ENCODE measurements at regions not wholly inside any gene's neighbourhood (a gene's known extent, or its start where the extent isn't known, plus 50 kb on each side); places are given as distances from the start of the nearest gene placed in this dataset.

- Histone ChIP-seq H3K9me2 (ENCODE audit: low read depth, low read length) (no peaks in the 10 kb centered on the region), H2AFZ (ENCODE audit: low read length) (no peak overlapping the region), H3F3A (ENCODE audit: insufficient read depth, low read length) (no peaks in the 10 kb centered on the region), H3K4me2 (ENCODE audit: low read length) (no peak overlapping the region), H3K4me1 (ENCODE audit: insufficient read depth, low read length, severe bottlenecking) (no peaks in the 10 kb centered on the region), H3K9me3 (ENCODE audit: low read length) (no peaks in the 10 kb centered on the region), H3K4me3 (ENCODE audit: low read depth, low read length, poor library complexity, severe bottlenecking) (no peak overlapping the region), H3K27me3 (ENCODE audit: insufficient read depth, low read length) (no peaks in the 10 kb centered on the region), H3K9ac (ENCODE audit: low read length) (no peak overlapping the region), H3K79me2 (ENCODE audit: insufficient read depth, low read length) (no peaks in the 10 kb centered on the region), H3K27ac (ENCODE audit: low read depth, low read length, poor library complexity, severe bottlenecking) (no peak overlapping the region), H4K20me1 (ENCODE audit: insufficient read depth, low read length) (no peaks in the 10 kb centered on the region), H3K36me3 (ENCODE audit: insufficient read depth, low read length) (no peaks in the 10 kb centered on the region)
- TF ChIP-seq EZH2 (IDR thresholded peaks at IDR 0.05; ENCODE audit: borderline replicate concordance, low read length) (no peak), CTCF (IDR thresholded peaks at IDR 0.05; ENCODE audit: low read length) (no peak)
Measured at GRCh38 chr6:126959765-126960164, 158.7 kb upstream of the RSPO3 start.

GRCh38 chr6:126963077-126963809, 155.2 kb upstream of the RSPO3 start:
- H2AFZ ChIP-seq (ENCODE audit: low read length) = no peak overlapping the region
- no peaks in the 10 kb centered on the region for H3F3A ChIP-seq (ENCODE audit: insufficient read depth, low read length)
- no peak overlapping the region for H3K4me3 ChIP-seq (ENCODE audit: low read depth, low read length, poor library complexity, severe bottlenecking)
- H3K9ac ChIP-seq (ENCODE audit: low read length) = no peak overlapping the region
- H4K20me1 ChIP-seq (ENCODE audit: insufficient read depth, low read length) = no peaks in the 10 kb centered on the region
- no peaks in the 10 kb centered on the region for H3K27me3 ChIP-seq (ENCODE audit: insufficient read depth, low read length)
- no peak overlapping the region for H3K4me2 ChIP-seq (ENCODE audit: low read length)
- TF ChIP-seq EZH2 (IDR thresholded peaks at IDR 0.05; ENCODE audit: borderline replicate concordance, low read length) (no peak), CTCF (IDR thresholded peaks at IDR 0.05; ENCODE audit: low read length) (no peak)
- no peaks in the 10 kb centered on the region for H3K9me2 ChIP-seq (ENCODE audit: low read depth, low read length)
- H3K27ac ChIP-seq (ENCODE audit: low read depth, low read length, poor library complexity, severe bottlenecking) = no peak overlapping the region
- no peaks in the 10 kb centered on the region for H3K79me2 ChIP-seq (ENCODE audit: insufficient read depth, low read length)
- H3K4me1 ChIP-seq (ENCODE audit: insufficient read depth, low read length, severe bottlenecking) = no peaks in the 10 kb centered on the region
- no peaks in the 10 kb centered on the region for H3K9me3 ChIP-seq (ENCODE audit: low read length)
- H3K36me3 ChIP-seq (ENCODE audit: insufficient read depth, low read length) = no peaks in the 10 kb centered on the region

- H3F3A ChIP-seq (ENCODE audit: insufficient read depth, low read length) = no peaks in the 10 kb centered on the region
- H3K79me2 ChIP-seq (ENCODE audit: insufficient read depth, low read length) = no peaks in the 10 kb centered on the region
- TF ChIP-seq EZH2 (IDR thresholded peaks at IDR 0.05; ENCODE audit: borderline replicate concordance, low read length) = no peak
- no peak for TF ChIP-seq CTCF (IDR thresholded peaks at IDR 0.05; ENCODE audit: low read length)
- no peak overlapping the region for H3K4me2 ChIP-seq (ENCODE audit: low read length)
- H4K20me1 ChIP-seq (ENCODE audit: insufficient read depth, low read length) = no peaks in the 10 kb centered on the region
- H3K36me3 ChIP-seq (ENCODE audit: insufficient read depth, low read length) = no peaks in the 10 kb centered on the region
- no peaks in the 10 kb centered on the region for H3K27me3 ChIP-seq (ENCODE audit: insufficient read depth, low read length)
- no peak overlapping the region for H3K4me3 ChIP-seq (ENCODE audit: low read depth, low read length, poor library complexity, severe bottlenecking)
- no peaks in the 10 kb centered on the region for H3K9me2 ChIP-seq (ENCODE audit: low read depth, low read length)
- H3K4me1 ChIP-seq (ENCODE audit: insufficient read depth, low read length, severe bottlenecking) = no peaks in the 10 kb centered on the region
- no peaks in the 10 kb centered on the region for H3K9me3 ChIP-seq (ENCODE audit: low read length)
- H3K27ac ChIP-seq (ENCODE audit: low read depth, low read length, poor library complexity, severe bottlenecking) = no peak overlapping the region
- no peak overlapping the region for H2AFZ ChIP-seq (ENCODE audit: low read length)
- H3K9ac ChIP-seq (ENCODE audit: low read length) = no peak overlapping the region
Measured at GRCh38 chr6:126967296-126968005, 151.0 kb upstream of the RSPO3 start.

Data from OCI-LY1 (cell line).